ENCODE measurements at regions not wholly inside any gene's neighbourhood (a gene's known extent, or its start where the extent isn't known, plus 50 kb on each side); places are given as distances from the start of the nearest gene placed in this dataset.
"Not testable (repeated sequence)": the region's sequence is repeated elsewhere in the genome, so short reads cannot be mapped to it uniquely, and the experiment has no call there.

GRCh38 chr5:62231576-62231975 lies 74.4 kb upstream of the KIF2A start:
- no peak overlapping the region for H3K4me3 ChIP-seq (ENCODE audit: low read length)

DNA sequence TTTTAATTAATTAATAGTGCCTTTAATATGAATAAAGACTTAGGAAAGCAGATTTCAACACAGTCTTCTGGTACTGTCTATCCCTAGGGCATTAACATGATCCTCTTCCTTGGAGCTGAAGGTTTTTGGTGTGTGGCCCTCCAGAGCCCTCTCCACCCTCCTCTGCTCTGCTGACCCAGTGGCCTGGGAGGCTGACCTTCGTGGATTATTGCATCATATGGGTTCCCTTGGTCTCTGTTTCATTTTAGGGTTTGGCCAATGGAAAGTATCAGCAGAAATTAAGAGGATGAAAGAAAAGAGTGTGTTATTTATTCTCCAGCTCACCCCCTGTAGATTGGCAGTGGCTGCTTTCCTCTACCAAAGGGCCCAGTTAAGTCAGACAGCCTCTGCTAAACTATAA lies 73.8 kb upstream of the KIF2A start:
- H3K4me3 ChIP-seq (ENCODE audit: low read length); DNase-seq (ENCODE audit: low read depth): not testable (repeated sequence)

More at GRCh38 chr5:62231576-62231975, 74.4 kb upstream of the KIF2A start:
- TF ChIP-seq CTCF (conservative IDR thresholded peaks at IDR 0.05; ENCODE audit: low read depth, low read length), result no peak
- no peak for DNase-seq (ENCODE audit: low read depth)

GRCh38 chr5:62233083-62234046 lies 72.6 kb upstream of the KIF2A start:
- peak; percentile 49 for DNase-seq (ENCODE audit: low read depth)
- H3K4me3 ChIP-seq (ENCODE audit: low read length), result not testable (repeated sequence)

- H3K4me3 ChIP-seq (ENCODE audit: low read length); DNase-seq (ENCODE audit: low read depth): not testable (repeated sequence)
These were observed 69.4 kb upstream of the KIF2A start for GRCh38 chr5:62236593-62236992.

GRCh38 chr5:62237944-62238343 lies 68.1 kb upstream of the KIF2A start:
- not testable (repeated sequence) for H3K4me3 ChIP-seq (ENCODE audit: low read length); DNase-seq (ENCODE audit: low read depth)

DNA sequence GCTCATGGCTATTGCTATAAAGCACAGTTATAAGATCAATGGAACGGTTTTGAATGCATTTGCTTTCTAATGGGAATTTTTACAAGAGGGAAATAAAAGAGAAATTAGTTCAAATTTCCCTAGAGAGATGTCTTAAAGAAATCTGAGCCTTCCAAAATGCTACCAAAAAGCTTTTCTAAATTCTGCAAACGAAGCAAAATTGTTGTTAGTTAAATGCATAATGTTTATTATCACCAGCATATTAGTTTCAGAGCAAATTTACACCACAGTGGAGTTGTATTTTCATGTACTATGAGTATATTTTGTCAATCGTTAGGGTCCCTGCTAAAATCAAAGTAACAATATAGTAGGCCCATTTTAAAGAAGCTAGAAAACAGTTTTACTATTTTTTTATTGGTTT lies 67.4 kb upstream of the KIF2A start:
- H3K4me3 ChIP-seq (ENCODE audit: low read length), result not testable (repeated sequence)

GRCh38 chr5:62240494-62240893 lies 65.5 kb upstream of the KIF2A start:
- not testable (repeated sequence) for H3K4me3 ChIP-seq (ENCODE audit: low read length); DNase-seq (ENCODE audit: low read depth)

More for the DNA sequence above, 67.4 kb upstream of the KIF2A start:
- DNase-seq (ENCODE audit: low read depth), result not testable (repeated sequence)

- not testable (repeated sequence) for DNase-seq (ENCODE audit: low read depth); H3K4me3 ChIP-seq (ENCODE audit: low read length)
These were observed 64.0 kb upstream of the KIF2A start for GRCh38 chr5:62242000-62242399.

- not testable (repeated sequence) for DNase-seq (ENCODE audit: low read depth); H3K4me3 ChIP-seq (ENCODE audit: low read length)
These were observed 63.0 kb upstream of the KIF2A start for GRCh38 chr5:62243046-62243445.

DNA sequence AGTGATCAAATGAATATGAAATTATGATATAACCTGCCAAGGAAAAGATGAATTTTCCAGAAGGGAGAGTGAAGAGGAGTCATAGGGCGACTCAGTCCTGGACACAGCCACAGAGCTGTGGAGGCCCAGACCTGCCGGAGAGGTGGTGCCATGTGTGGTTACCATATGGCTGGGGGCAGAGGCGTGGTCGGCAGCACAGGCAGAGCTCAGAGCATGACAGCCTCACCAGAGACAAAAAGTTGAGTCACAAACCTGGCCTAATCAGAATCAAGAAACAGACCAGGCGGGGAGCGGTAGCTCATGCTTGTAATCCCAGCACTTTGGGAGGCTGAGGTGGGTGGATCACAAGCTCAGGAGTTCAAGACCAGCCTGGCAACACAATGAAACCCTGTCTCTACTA lies 57.8 kb upstream of the KIF2A start:
- not testable (repeated sequence) for H3K4me3 ChIP-seq (ENCODE audit: low read length); DNase-seq (ENCODE audit: low read depth)

- H3K4me3 ChIP-seq (ENCODE audit: low read length); DNase-seq (ENCODE audit: low read depth): not testable (repeated sequence)
These were observed 55.9 kb upstream of the KIF2A start for GRCh38 chr5:62250085-62250484.

- not testable (repeated sequence) for DNase-seq (ENCODE audit: low read depth); H3K4me3 ChIP-seq (ENCODE audit: low read length)
These were observed 55.1 kb upstream of the KIF2A start for GRCh38 chr5:62250919-62251318.

- not testable (repeated sequence) for DNase-seq (ENCODE audit: low read depth); H3K4me3 ChIP-seq (ENCODE audit: low read length)
These were observed 53.5 kb upstream of the KIF2A start for GRCh38 chr5:62252519-62252918.

DNA sequence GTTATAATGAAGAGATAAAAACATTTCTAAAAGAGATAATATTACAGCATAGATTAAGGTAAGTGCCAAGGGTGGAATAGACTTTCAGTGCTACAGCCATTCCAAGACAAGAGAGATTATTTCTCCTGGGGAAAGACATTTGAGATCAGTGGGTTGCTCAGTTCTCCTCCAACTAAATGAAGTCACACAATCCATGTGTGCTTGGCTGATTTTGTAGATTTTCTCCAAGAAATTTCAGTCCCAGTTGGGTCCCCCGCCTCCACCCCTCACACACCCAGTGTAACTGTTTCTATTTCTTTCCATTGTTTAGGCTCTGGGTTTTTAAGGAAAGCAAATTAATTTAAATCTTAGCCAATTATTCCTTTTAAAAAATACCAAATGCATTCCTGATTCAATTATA lies 50.5 kb upstream of the KIF2A start:
- H3K4me3 ChIP-seq (ENCODE audit: low read length); DNase-seq (ENCODE audit: low read depth): not testable (repeated sequence)

Measured in retinal pigment epithelial cell (primary cell).